Adrenal gland (tissue), 9 donors: ENCODE measurements at regions not wholly inside any gene's neighbourhood (a gene's known extent, or its start where the extent isn't known, plus 50 kb on each side); places are given as distances from the start of the nearest gene placed in this dataset.
A peak's percentile ranks its signal among the peaks of the same experiment; 100 is the strongest.

Experiments
- DNase-seq, 7 donors: peaks; one replicate each; pipeline ENCODE4 v3.0.0-alpha.2; 2019 to 2020
- H3K27ac ChIP-seq, 5 donors: fragments of 200-600 bp; sonication (generic) in 4 of 5; 1 replicate in 3 of 5; 2 replicates in 2 of 5; pipeline versions ENCODE4 v1.5.1 to v1.8.0; 2016 to 2020; ENCODE audit warnings: mild to moderate bottlenecking in 1 of 5
- H3K27me3 ChIP-seq: fragments of 200-600 bp; 2 replicates; pipeline ENCODE4 v1.8.0; 2021
- H3K36me3 ChIP-seq, 2 donors: fragments of 200-600 bp; replicated peaks in 1 of 2; 1 replicate in 1 of 2; 2 replicates in 1 of 2; pipeline versions ENCODE4 v1.5.1 to v1.8.0; 2018 to 2022
- H3K4me1 ChIP-seq, 2 donors: fragments of 200-600 bp; replicated peaks in 1 of 2; 1 replicate in 1 of 2; 2 replicates in 1 of 2; pipeline versions ENCODE4 v1.5.1 to v1.8.0; 2018 to 2021
- H3K4me3 ChIP-seq, 4 donors: fragments of 200-600 bp; sonication (generic) in 3 of 4; one replicate each; pipeline ENCODE4 v1.5.1; 2016 to 2018
- H3K9me3 ChIP-seq, 3 donors: fragments of 200-600 bp; sonication (generic) in 1 of 3; replicated peaks in 1 of 3; 1 replicate in 2 of 3; 2 replicates in 1 of 3; pipeline versions ENCODE4 v1.5.1 to v1.8.0; 2016 to 2021
- POLR2A ChIP-seq, 2 donors: fragments of 450-650 bp; IDR thresholded peaks; one replicate each; pipeline ENCODE4 v1.6.1; 2017; ENCODE audit warnings: antibody characterized with exemption in 2 of 2, mild to moderate bottlenecking in 2 of 2, moderate library complexity in 1 of 2
- WGBS, 4 donors: extraction: QIAGEN DNeasy Blood & Tissue Kit in 2 of 4; methylation state at CpG; one replicate each; pipeline versions ENCODE4 v1.1.5 to v1.1.7; 2013 to 2017; 5-methylcytosine and 5-hydroxymethylcytosine counted together
- intact Hi-C, 2 donors: fragments of 100-400 bp; cut with DNase I; formaldehyde crosslinking; loops; one replicate each; pipeline versions ENCODE4 v1.14.1 to v1.15.0; 2022 to 2023
- TF ChIP-seq, protein P1 (sequence below), 6 experiments: fragments of 450-650 bp in 4 of 6; fragments of 200-600 bp in 2 of 6; sonication (generic) in 1 of 6; IDR thresholded peaks; 1 replicate in 5 of 6; 2 replicates in 1 of 6; pipeline versions ENCODE4 v1.5.1 to v1.8.0; 2016 to 2021; ENCODE audit warnings: antibody characterized with exemption in 6 of 6, mild to moderate bottlenecking in 2 of 6, moderate library complexity in 1 of 6
- donor health status: healthy with polysubstance abuse.
- donor health status: Bipolar disorder and iron deficiency.
- donor health status: DM: yes; HTN: yes; CAD: no.
- donor health status: DM: no; HTN: no; CAD: no.
- donor health status: DM: no; HTN: no; CAD: no.

- 59 to 76% (median 61%) methylated on average over 2 to 5 of the region's 5 CpGs for WGBS, 4 donors
- Histone ChIP-seq H3K4me3 (no peak overlapping the region), H3K27me3 (peaks cover 24% of the 10 kb centered on the region), H3K27ac (no peak overlapping the region), H3K4me1 (no peaks in the 10 kb centered on the region), H3K9me3 (no peaks in the 10 kb centered on the region), H3K36me3 (no peaks in the 10 kb centered on the region)
- DNase-seq: no peak
- TF ChIP-seq, protein P1, sequence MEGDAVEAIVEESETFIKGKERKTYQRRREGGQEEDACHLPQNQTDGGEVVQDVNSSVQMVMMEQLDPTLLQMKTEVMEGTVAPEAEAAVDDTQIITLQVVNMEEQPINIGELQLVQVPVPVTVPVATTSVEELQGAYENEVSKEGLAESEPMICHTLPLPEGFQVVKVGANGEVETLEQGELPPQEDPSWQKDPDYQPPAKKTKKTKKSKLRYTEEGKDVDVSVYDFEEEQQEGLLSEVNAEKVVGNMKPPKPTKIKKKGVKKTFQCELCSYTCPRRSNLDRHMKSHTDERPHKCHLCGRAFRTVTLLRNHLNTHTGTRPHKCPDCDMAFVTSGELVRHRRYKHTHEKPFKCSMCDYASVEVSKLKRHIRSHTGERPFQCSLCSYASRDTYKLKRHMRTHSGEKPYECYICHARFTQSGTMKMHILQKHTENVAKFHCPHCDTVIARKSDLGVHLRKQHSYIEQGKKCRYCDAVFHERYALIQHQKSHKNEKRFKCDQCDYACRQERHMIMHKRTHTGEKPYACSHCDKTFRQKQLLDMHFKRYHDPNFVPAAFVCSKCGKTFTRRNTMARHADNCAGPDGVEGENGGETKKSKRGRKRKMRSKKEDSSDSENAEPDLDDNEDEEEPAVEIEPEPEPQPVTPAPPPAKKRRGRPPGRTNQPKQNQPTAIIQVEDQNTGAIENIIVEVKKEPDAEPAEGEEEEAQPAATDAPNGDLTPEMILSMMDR (IDR thresholded peaks at IDR 0.05): no peak
- no peak for TF ChIP-seq POLR2A (IDR thresholded peaks at IDR 0.05)
- intact Hi-C loops: no loop called here
Measured at GRCh38 chrX:43481576-43481975, 174.5 kb upstream of the MAOA start.

DNA sequence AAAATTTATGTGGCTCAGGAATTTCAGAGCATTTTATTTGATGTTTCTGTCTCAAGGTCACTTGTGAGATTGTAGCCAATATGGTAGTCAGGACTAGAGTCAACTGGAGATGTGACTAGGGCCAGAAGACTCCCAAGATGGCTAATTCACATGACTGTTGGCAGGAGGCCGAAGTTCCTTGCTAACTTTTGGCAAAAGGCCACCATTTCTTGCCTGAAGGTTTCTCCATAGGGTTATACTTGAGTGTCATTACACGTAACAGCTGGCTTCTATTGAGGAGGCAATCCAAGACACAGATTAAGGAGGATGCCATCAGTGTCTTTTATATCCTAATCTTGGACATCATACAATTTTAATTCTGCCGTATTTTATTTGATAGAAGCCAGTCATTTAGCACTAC lies 162.3 kb upstream of the MAOA start:
- DNase-seq: peak in 1 of 7 donors; percentile 4
- H3K27me3 ChIP-seq: no peaks in the 10 kb centered on the region
- no peak overlapping the region for H3K27ac ChIP-seq
- TF ChIP-seq, protein P1 (IDR thresholded peaks at IDR 0.05): no peak
- TF ChIP-seq POLR2A (IDR thresholded peaks at IDR 0.05): no peak
- H3K4me1 ChIP-seq: no peaks in the 10 kb centered on the region
- 29 to 49% (median 43%) methylated on average over 3 of the region's 3 CpGs for WGBS, 4 donors
- no peaks in the 10 kb centered on the region for H3K9me3 ChIP-seq
- intact Hi-C loops: no loop called here
- H3K4me3 ChIP-seq: no peak overlapping the region
- no peaks in the 10 kb centered on the region for H3K36me3 ChIP-seq

DNA sequence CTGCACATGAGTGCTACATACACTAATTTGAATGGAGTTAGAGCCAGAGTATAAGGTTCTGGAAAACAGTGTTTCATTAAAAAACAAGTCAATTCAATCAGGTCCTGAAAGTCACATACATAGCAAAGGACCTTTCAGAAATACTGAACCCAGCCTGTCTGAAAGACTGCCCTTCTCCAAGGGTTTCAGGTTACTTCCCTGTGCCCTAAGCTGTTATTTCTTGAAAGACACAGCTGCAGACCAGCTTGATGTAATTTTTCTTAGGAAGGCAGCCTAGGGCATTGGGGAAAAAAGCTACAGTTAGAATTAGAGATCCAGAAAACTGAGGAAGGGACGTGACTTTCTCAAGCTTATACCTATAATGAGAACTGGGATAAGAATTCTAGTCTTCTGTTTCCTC lies 155.9 kb upstream of the MAOA start:
- WGBS, 4 donors: 39 to 80% (median 69%) methylated on average over 1 of the region's 1 CpG
- intact Hi-C loops: no loop called here
- Histone ChIP-seq H3K27me3 (peaks cover 3% of the 10 kb centered on the region), H3K27ac (no peak overlapping the region), H3K36me3 (no peaks in the 10 kb centered on the region), H3K4me3 (no peak overlapping the region), H3K4me1 (no peaks in the 10 kb centered on the region), H3K9me3 (no peaks in the 10 kb centered on the region)
- DNase-seq: no peak
- TF ChIP-seq, protein P1 (IDR thresholded peaks at IDR 0.05): no peak
- TF ChIP-seq POLR2A (IDR thresholded peaks at IDR 0.05): no peak

DNA sequence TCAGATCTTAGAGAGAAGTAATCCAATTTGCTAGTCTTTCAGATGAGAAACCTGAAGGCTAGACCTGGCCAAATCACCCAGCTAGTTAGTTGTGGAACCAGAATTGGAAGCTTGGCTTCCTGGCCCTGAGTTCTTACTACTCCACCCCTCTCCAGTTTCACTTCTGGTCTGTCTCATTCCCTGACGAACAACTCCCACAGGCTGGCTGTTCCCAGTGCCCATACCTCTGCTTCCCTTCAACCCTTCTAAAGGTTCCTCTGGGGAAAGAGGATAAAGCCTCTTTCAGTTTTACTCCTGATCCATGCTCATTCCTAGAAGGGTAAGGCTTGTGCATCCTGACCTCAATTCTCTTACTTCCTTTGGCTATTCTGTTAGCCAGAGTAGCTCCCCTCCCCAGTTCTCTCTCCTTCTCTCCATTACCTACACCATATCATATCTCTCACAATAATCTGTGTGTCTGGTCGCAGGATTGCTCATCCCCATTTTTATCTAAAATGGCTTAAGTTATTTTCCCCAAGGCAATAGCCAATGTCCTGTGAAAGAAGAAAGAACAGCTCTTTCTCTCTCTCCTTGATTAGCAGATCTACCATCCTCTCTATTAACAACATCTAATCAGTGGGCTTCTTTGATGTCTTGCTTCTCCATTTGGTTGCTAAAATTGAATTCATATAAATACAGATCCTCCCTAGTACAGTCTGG lies 155.0 kb upstream of the MAOA start:
- Histone ChIP-seq H3K4me3 (no peak overlapping the region), H3K9me3 (no peaks in the 10 kb centered on the region), H3K4me1 (no peaks in the 10 kb centered on the region), H3K27ac (no peak overlapping the region), H3K36me3 (no peaks in the 10 kb centered on the region), H3K27me3 (peaks cover 4% of the 10 kb centered on the region)
- no peak for DNase-seq
- intact Hi-C loops: no loop called here
- WGBS, 4 donors: 58 to 67% (median 61%) methylated on average over 2 of the region's 2 CpGs
- TF ChIP-seq, protein P1 (IDR thresholded peaks at IDR 0.05): no peak
- TF ChIP-seq POLR2A (IDR thresholded peaks at IDR 0.05): no peak
